ENCODE measurements at regions not wholly inside any gene's neighbourhood (a gene's known extent, or its start where the extent isn't known, plus 50 kb on each side); places are given as distances from the start of the nearest gene placed in this dataset.

DNA sequence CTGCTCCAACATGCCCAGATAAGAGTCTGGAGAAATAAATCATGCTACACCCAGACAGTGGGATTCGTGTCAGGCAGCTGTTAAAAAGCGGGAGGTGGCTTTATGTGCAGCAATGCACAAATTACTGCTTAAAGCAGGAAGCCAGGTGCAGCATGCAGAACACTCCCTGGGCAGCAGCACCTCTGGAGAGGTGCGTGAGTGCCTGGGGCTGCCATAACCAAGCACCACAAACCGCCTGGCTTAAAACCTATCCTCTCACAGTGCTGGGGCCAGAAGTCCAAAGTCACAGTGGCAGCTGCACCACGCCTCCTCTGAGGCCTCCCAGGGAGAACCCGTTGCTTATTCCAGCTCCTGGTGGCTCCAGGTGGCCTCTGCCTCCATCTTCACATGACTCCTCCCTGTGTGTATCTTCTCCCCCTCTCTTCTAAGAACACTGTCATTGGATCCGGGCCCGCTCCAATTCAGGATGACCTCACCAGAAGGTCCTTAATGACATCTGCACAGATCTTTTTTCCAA, 115.6 kb downstream of the SIK1 start:
- TF ChIP-seq, protein P1, sequence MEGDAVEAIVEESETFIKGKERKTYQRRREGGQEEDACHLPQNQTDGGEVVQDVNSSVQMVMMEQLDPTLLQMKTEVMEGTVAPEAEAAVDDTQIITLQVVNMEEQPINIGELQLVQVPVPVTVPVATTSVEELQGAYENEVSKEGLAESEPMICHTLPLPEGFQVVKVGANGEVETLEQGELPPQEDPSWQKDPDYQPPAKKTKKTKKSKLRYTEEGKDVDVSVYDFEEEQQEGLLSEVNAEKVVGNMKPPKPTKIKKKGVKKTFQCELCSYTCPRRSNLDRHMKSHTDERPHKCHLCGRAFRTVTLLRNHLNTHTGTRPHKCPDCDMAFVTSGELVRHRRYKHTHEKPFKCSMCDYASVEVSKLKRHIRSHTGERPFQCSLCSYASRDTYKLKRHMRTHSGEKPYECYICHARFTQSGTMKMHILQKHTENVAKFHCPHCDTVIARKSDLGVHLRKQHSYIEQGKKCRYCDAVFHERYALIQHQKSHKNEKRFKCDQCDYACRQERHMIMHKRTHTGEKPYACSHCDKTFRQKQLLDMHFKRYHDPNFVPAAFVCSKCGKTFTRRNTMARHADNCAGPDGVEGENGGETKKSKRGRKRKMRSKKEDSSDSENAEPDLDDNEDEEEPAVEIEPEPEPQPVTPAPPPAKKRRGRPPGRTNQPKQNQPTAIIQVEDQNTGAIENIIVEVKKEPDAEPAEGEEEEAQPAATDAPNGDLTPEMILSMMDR (IDR thresholded peaks at IDR 0.05): no peak
- no peak overlapping the region for H3K4me3 ChIP-seq
- no peak overlapping the region for H3K27ac ChIP-seq
- DNase-seq (ENCODE audit: low spot score): no peak

DNA sequence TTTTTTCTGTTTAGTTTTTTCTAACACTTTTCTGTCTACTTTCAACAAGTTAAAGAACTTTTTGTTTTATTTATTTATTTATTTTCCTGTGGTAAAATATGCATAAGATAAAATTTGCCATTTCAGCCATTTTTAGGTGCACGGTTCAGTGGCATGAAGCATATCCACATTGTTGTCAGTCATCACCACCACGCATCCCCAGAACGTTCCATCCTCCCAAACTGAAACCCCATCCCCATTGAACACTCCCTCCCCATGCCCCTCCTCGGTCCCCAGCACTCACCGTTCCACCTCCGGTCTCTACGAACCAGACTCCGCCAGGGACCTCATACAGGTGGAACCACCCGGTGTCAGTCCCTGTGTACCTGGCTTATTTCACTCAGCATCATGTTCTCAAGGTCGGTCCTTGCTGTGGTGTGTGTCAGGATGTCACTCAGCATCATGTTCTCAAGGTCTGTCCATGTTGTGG, 118.1 kb downstream of the SIK1 start:
- Histone ChIP-seq H3K27ac (no peak overlapping the region), H3K4me3 (no peak overlapping the region)
- TF ChIP-seq, protein P1 (IDR thresholded peaks at IDR 0.05): no peak
- no peak for DNase-seq (ENCODE audit: low spot score)

DNA sequence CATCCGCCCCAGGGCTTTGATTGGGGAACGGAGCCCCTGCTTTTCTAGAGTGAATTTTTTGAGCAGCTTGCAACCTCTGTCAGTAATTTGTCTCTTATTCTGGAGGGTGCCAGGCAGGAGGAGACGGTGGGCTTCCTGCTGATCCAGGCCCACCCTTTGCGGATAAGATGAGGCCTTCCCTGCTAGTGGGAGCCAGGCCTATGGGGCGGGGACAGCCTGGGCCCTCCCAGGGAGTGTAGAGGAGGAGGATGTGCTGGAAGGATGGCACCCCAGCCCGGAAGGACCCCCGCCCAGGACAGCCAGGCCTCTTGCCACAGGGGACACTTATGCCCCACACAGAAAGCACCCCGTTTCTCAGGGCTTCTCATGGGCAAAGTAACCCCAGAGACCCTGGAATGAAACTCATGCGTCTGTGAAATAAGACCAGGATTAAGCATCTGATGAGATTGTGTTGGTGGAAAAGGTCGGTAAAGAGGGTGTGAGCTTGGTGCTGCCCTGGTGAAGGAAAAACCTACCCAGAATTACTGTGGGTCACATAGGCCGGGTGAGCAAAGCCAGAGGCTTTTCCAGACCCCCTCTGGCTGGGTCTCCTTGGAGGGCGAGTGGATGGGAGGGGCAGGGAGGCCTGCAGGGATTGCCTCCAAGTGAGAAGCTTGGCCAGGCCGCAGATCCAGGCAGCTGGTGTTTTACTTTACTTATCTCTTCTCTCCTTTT, 118.7 kb downstream of the SIK1 start:
- H3K4me3 ChIP-seq: no peak overlapping the region
- TF ChIP-seq, protein P1 (IDR thresholded peaks at IDR 0.05): no peak
- no peak for DNase-seq (ENCODE audit: low spot score)
- no peak overlapping the region for H3K27ac ChIP-seq

DNA sequence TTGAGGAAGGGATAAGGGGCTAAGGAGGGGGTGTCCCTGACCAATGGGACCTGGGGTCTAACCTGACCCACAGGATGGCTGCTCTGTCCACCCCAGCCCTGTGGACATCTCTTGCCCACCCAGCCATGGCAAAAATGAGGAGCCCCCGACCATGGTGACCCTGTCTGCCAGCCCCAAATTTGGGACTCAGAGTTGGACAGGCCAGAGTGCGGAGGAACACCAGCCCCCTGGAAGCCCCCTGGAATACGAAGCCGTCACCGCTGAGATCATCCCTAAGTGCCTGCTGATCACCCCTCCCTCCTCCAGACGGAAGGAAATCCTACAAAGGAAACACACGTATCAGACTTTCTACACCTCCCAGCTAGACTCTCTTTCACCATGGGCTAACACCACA, 119.3 kb downstream of the SIK1 start:
- Histone ChIP-seq H3K27ac (no peak overlapping the region), H3K4me3 (no peak overlapping the region)
- no peak for DNase-seq (ENCODE audit: low spot score)
- TF ChIP-seq, protein P1 (IDR thresholded peaks at IDR 0.05): no peak

DNA sequence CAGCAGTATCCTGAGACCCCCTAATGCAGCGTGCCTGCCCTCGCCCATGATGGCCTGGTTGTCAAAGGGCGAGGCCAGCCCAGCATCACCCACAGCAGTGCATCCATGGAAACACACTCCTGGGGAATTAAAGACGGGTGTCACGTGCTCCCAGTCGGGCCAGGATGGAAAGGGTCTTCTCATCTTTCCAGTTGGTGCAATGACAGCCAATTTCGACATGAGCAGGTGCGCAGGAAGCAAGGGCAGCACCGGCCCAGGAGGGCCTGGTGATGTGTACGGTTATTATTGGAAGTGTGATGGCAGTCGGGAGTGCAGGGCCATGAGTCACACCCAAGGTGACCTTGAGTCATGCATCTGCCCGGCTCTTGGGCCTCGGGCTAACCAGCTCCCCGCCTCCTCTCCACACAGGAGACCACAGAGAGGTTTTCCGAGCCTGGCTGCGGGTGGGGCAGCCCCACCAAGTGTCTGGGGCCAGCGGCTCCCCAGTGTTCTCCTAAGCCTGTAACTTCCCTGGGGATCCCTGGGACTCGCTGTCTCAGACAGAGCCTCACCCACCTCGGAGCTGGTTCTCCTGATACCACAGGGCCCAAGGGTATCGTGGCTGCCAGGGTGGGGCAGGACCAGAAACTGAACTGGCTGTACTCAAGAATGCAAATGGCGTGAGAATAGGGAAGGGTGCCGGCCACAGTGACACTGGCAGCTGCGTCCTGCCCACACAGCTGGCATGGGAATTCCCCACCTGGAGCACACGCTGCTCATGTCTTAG, 119.8 kb downstream of the SIK1 start:
- no peak overlapping the region for H3K27ac ChIP-seq
- H3K4me3 ChIP-seq: no peak overlapping the region
- TF ChIP-seq, protein P1 (IDR thresholded peaks at IDR 0.05): no peak
- DNase-seq (ENCODE audit: low spot score): no peak

DNA sequence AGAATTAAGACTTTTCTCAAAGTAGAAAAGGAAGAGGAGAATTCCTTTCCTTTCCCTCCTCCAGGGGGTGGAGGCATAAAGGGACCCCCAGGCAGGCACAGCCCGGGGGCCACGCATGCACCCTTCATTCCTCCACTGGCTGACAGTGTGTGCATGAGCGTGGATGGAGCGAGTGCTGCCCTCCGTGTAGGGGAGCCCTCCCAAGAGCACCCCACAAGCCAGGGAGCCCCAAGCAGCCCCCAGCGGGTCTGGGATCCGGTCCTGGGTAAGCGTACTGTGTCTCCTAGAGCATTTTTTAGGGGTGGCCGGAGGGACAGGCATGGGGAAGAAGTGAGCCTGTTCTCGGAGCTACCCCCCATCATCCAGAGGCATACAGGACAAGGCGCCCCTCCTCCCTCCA, 120.5 kb downstream of the SIK1 start:
- TF ChIP-seq, protein P1 (IDR thresholded peaks at IDR 0.05): no peak
- DNase-seq (ENCODE audit: low spot score): no peak

More for the DNA sequence above, 120.5 kb downstream of the SIK1 start:
- Histone ChIP-seq H3K27ac (no peak overlapping the region), H3K4me3 (no peak overlapping the region)

Measured in coronary artery (tissue), 2 donors.